PC-3 (cell line): ENCODE measurements at regions not wholly inside any gene's neighbourhood (a gene's known extent, or its start where the extent isn't known, plus 50 kb on each side); places are given as distances from the start of the nearest gene placed in this dataset.

Experiments used
- ATAC-seq: fragments of 200-7000 bp; cut with Tn5 transposase; 2 replicates; pipeline ENCODE4 v1.9.1; 2020; ENCODE audit warnings: mild to moderate bottlenecking, moderate library complexity
- BruUV-seq: library from RNA; stranded (reverse); fragments of 400-500 nt; replicated peaks from 2 replicates; lab custom pipeline; 2021; lab: Mats Ljungman, UMichigan
- CTCF ChIA-PET: fragments of 300-600 bp; sonication (Branson Sonifier 250); formaldehyde crosslinking; loops from one replicate; lab custom pipeline; 2022; ENCODE audit warnings: antibody characterized with exemption; lab: Charles Lee
- POLR2A ChIA-PET: fragments of 300-600 bp; sonication (Branson Sonifier 250); formaldehyde crosslinking; loops from one replicate; lab custom pipeline; 2022; ENCODE audit warnings: antibody characterized with exemption; ENCODE audit not compliant: unreplicated experiment; lab: Charles Lee
- DNase-seq: peaks from one replicate; pipeline ENCODE4 v3.0.0-alpha.2; 2015
- H2AFZ ChIP-seq: fragments of 300-600 bp; sonication (generic); 2 replicates; pipeline ENCODE4 v1.6.0; 2016; ENCODE audit warnings: antibody characterized with exemption, low read length
- H3F3A ChIP-seq: fragments of 300-600 bp; sonication (generic); one replicate; pipeline ENCODE4 v1.6.0; 2017; ENCODE audit warnings: antibody characterized with exemption, low read length, control low read depth, mild to moderate bottlenecking; ENCODE audit not compliant: unreplicated experiment
- H3K27ac ChIP-seq: fragments of 300-600 bp; sonication (generic); 2 replicates; pipeline ENCODE4 v1.5.1; 2016; ENCODE audit warnings: mild to moderate bottlenecking, low read length
- H3K27me3 ChIP-seq: fragments of 300-600 bp; sonication (generic); 2 replicates; pipeline ENCODE4 v1.6.1; 2016; ENCODE audit warnings: low read length, mixed read lengths
- H3K36me3 ChIP-seq: fragments of 300-600 bp; sonication (generic); 2 replicates; pipeline ENCODE4 v1.6.1; 2016; ENCODE audit warnings: low read depth, mixed run types, low read length, mixed read lengths
- H3K4me1 ChIP-seq: fragments of 300-600 bp; sonication (generic); 2 replicates; pipeline ENCODE4 v1.5.1; 2016; ENCODE audit warnings: low read length; ENCODE audit not compliant: insufficient read depth
- H3K4me2 ChIP-seq: fragments of 300-600 bp; sonication (generic); 2 replicates; pipeline ENCODE4 v1.6.0; 2016; ENCODE audit warnings: low read length
- H3K4me3 ChIP-seq: fragments of 300-600 bp; sonication (generic); 2 replicates; pipeline ENCODE4 v1.5.1; 2016; ENCODE audit warnings: mild to moderate bottlenecking, low read length, mixed read lengths
- H3K79me2 ChIP-seq: fragments of 300-600 bp; sonication (generic); 2 replicates; pipeline ENCODE4 v1.6.1; 2017; ENCODE audit warnings: low read length, mixed read lengths
- H3K9ac ChIP-seq: fragments of 300-600 bp; sonication (generic); 2 replicates; pipeline ENCODE4 v1.6.0; 2016; ENCODE audit warnings: mild to moderate bottlenecking, low read length
- H3K9me2 ChIP-seq: fragments of 300-600 bp; sonication (generic); replicated peaks from 2 replicates; pipeline ENCODE4 v1.6.1; 2016; ENCODE audit warnings: mixed run types, low read length, mixed read lengths
- H3K9me3 ChIP-seq: fragments of 300-600 bp; sonication (generic); 2 replicates; pipeline ENCODE4 v1.6.1; 2016; ENCODE audit warnings: low read length, mixed read lengths
- H4K20me1 ChIP-seq: fragments of 300-600 bp; sonication (generic); 2 replicates; pipeline ENCODE4 v1.6.1; 2016; ENCODE audit warnings: low read length, mixed read lengths
- EZH2 ChIP-seq: fragments of 300-600 bp; sonication (generic); IDR thresholded peaks from one replicate; pipeline ENCODE4 v1.6.1; 2017; ENCODE audit warnings: antibody characterized with exemption, mild to moderate bottlenecking, low read length; ENCODE audit not compliant: unreplicated experiment
- EZH2phosphoT487 ChIP-seq: fragments of 300-600 bp; sonication (generic); IDR thresholded peaks from 2 replicates; pipeline ENCODE4 v1.6.1; 2018; ENCODE audit warnings: mild to moderate bottlenecking, antibody characterized with exemption, low read length, borderline replicate concordance
- intact Hi-C: fragments of 100-400 bp; cut with micrococcal nuclease; formaldehyde crosslinking; loops from 2 replicates; pipeline ENCODE4 v1.9.0; 2023
- TF ChIP-seq, protein P1 (sequence below): fragments of 300-600 bp; sonication (generic); conservative IDR thresholded peaks from 2 replicates; pipeline ENCODE4 v1.5.1; 2017; ENCODE audit warnings: antibody characterized with exemption, low read depth, mild to moderate bottlenecking, low read length

DNA sequence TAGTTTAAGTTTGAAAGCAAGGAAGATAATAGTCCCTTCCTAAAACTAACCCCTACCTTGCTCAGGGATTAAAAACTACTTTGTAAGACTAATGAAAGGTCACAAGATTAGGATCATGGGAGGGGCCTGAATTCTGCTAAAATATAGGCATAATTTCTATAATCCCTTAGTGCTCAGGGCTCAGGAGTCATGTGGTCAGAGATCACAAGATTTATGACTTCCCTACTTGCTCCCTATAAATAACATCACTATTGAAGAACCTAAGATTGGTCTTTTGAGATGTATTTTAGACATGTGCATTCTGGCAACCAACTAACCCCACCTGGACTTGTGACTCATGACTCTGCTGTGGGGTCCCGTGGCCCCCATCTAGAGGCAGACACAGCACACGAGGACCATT is 81.1 kb downstream of the STMND1 start:
- POLR2A ChIA-PET, result no interaction called here
- no peak for ATAC-seq

DNA sequence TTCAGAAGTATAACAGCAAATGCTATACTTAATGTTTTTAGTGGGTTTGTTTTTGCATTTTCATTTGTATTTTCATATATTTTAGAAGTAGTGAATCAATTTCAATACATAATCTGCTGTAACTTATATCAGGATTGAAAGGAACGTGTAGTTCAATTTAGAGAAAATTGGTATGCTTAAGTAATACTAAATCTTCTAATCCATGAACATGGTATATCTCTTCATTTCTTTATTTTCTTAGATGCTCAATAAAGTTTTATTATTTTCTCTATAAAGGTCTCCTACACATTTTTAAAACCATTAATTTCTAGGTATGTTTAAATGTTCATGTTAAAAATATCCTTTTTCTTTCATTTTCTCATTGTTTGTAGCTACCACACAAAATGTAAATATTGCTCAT is 85.1 kb downstream of the STMND1 start:
- intact Hi-C loops, result no loop called here
- Histone ChIP-seq H3K4me3 (no peak overlapping the region), H4K20me1 (no peaks in the 10 kb centered on the region), H2AFZ (no peak overlapping the region), H3K27ac (no peak overlapping the region), H3K36me3 (peaks cover 3% of the 10 kb centered on the region; the same call in 1 of the 2 replicates), H3K79me2 (no peaks in the 10 kb centered on the region), H3K27me3 (no peaks in the 10 kb centered on the region), H3K9me3 (peaks cover 17% of the 10 kb centered on the region), H3K4me2 (no peak overlapping the region), H3K9me2 (no peaks in the 10 kb centered on the region), H3K4me1 (no peaks in the 10 kb centered on the region), H3F3A (no peaks in the 10 kb centered on the region), H3K9ac (no peak overlapping the region)
- ATAC-seq (no peak), DNase-seq (no peak)
- ChIA-PET CTCF (no interaction called here), POLR2A (no interaction called here)
- no TSS peak for BruUV-seq
- TF ChIP-seq EZH2, result no peak
- no peak for TF ChIP-seq EZH2phosphoT487
- TF ChIP-seq, protein P1, sequence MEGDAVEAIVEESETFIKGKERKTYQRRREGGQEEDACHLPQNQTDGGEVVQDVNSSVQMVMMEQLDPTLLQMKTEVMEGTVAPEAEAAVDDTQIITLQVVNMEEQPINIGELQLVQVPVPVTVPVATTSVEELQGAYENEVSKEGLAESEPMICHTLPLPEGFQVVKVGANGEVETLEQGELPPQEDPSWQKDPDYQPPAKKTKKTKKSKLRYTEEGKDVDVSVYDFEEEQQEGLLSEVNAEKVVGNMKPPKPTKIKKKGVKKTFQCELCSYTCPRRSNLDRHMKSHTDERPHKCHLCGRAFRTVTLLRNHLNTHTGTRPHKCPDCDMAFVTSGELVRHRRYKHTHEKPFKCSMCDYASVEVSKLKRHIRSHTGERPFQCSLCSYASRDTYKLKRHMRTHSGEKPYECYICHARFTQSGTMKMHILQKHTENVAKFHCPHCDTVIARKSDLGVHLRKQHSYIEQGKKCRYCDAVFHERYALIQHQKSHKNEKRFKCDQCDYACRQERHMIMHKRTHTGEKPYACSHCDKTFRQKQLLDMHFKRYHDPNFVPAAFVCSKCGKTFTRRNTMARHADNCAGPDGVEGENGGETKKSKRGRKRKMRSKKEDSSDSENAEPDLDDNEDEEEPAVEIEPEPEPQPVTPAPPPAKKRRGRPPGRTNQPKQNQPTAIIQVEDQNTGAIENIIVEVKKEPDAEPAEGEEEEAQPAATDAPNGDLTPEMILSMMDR, result no peak

More for the DNA sequence above, 81.1 kb downstream of the STMND1 start:
- Histone ChIP-seq H3K9me2 (no peaks in the 10 kb centered on the region), H3K9me3 (peaks cover 14% of the 10 kb centered on the region), H3K27me3 (no peaks in the 10 kb centered on the region), H3K4me3 (no peak overlapping the region), H3K79me2 (no peaks in the 10 kb centered on the region), H4K20me1 (no peaks in the 10 kb centered on the region), H3K4me2 (no peak overlapping the region), H3K36me3 (peaks cover 3% of the 10 kb centered on the region; the same call in 1 of the 2 replicates), H2AFZ (no peak overlapping the region), H3K4me1 (0 out of 2 replicates have a peak, but pooled peaks cover 4% of the 10 kb centered on the region), H3K9ac (no peak overlapping the region), H3F3A (no peaks in the 10 kb centered on the region), H3K27ac (no peak overlapping the region)
- CTCF ChIA-PET, result no interaction called here
- TF ChIP-seq EZH2phosphoT487, result no peak
- no peak for TF ChIP-seq EZH2
- TF ChIP-seq, protein P1, result no peak
- intact Hi-C loops, result no loop called here
- no TSS peak for BruUV-seq
- no peak for DNase-seq

DNA sequence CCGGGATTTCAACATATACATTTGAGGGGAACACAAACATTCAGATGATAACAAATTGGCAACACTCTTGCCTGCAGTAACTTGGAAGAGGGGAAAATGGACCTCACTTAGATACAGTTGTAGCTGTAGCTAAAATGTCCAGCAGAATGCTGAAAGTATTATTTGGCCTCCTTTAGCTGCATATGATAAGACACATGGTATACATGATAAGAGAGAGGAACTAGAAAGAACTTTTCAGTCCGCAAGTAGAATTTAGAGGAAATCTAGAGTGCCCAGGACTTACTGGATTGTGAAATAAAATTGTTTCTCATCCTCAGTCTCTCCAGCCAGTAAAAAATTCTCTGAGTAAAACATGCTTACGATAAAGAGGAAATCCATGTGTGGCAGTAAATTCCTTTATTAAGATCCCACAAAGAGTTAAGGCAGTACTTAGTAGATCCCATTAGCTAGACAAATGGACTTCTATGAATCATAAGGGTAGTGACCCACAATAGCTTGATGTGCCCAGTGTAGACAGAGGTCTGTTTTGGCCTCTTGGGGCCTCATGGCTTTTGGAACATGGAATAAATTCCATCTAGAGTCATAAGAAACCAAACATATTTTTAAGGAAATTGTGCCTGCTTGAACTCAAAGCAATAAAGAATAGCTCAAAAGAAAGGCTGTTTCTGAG is 87.9 kb upstream of the RBM24 start:
- no peaks in the 10 kb centered on the region for H3K4me1 ChIP-seq
- no peak overlapping the region for H3K4me2 ChIP-seq
- H4K20me1 ChIP-seq, result no peaks in the 10 kb centered on the region
- intact Hi-C loops, result no loop called here
- H3K27me3 ChIP-seq, result no peaks in the 10 kb centered on the region
- H3K4me3 ChIP-seq, result no peak overlapping the region
- BruUV-seq, result no TSS peak
- H3K9ac ChIP-seq, result no peak overlapping the region
- H2AFZ ChIP-seq, result no peak overlapping the region
- ATAC-seq (no peak), DNase-seq (no peak)
- no peaks in the 10 kb centered on the region for H3F3A ChIP-seq
- no peak overlapping the region for H3K27ac ChIP-seq
- TF ChIP-seq, protein P1, result no peak
- no peak for TF ChIP-seq EZH2phosphoT487
- TF ChIP-seq EZH2, result no peak
- no peaks in the 10 kb centered on the region for H3K9me3 ChIP-seq
- no peaks in the 10 kb centered on the region for H3K9me2 ChIP-seq
- ChIA-PET CTCF (no interaction called here), POLR2A (no interaction called here)
- H3K36me3 ChIP-seq, result no peaks in the 10 kb centered on the region
- H3K79me2 ChIP-seq, result no peaks in the 10 kb centered on the region
